ENCODE measurements at regions not wholly inside any gene's neighbourhood (a gene's known extent, or its start where the extent isn't known, plus 50 kb on each side); places are given as distances from the start of the nearest gene placed in this dataset.

DNA sequence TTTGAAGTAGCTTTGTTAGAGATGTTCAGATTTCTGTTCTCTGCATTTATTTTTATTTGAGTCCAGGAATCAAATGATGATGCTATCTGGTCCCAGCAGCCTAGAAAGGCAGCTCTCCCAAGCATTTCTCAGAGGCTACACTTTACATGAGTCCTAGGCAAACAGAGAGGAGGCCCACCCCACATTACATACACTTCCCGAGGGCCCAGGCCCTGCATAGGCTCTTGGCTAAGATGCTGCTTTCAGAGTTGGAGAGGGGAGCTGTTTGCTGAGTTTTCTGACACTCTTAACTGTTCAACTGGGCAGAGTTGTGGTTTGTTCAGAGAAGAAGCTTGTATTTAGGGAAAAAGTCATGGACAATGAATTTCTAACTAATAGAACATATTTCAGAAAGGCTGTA lies 117.9 kb upstream of the RGMA start:
- TF ChIP-seq, protein P1, sequence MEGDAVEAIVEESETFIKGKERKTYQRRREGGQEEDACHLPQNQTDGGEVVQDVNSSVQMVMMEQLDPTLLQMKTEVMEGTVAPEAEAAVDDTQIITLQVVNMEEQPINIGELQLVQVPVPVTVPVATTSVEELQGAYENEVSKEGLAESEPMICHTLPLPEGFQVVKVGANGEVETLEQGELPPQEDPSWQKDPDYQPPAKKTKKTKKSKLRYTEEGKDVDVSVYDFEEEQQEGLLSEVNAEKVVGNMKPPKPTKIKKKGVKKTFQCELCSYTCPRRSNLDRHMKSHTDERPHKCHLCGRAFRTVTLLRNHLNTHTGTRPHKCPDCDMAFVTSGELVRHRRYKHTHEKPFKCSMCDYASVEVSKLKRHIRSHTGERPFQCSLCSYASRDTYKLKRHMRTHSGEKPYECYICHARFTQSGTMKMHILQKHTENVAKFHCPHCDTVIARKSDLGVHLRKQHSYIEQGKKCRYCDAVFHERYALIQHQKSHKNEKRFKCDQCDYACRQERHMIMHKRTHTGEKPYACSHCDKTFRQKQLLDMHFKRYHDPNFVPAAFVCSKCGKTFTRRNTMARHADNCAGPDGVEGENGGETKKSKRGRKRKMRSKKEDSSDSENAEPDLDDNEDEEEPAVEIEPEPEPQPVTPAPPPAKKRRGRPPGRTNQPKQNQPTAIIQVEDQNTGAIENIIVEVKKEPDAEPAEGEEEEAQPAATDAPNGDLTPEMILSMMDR (IDR thresholded peaks at IDR 0.05), result no peak
- Mint-ChIP-seq H3K27me3 (ENCODE audit: insufficient read depth) (peaks cover 4% of the 10 kb centered on the region; the same call in 1 of the 2 replicates), H3K4me1 (ENCODE audit: low read depth) (no peaks in the 10 kb centered on the region), H3K27ac (no peak overlapping the region), H3K36me3 (ENCODE audit: low read depth) (peaks cover 9% of the 10 kb centered on the region; the same call in 1 of the 2 replicates), H3K4me3 (no peak overlapping the region), H3K9me3 (peaks cover 42% of the 10 kb centered on the region)
- no peak for DNase-seq

DNA sequence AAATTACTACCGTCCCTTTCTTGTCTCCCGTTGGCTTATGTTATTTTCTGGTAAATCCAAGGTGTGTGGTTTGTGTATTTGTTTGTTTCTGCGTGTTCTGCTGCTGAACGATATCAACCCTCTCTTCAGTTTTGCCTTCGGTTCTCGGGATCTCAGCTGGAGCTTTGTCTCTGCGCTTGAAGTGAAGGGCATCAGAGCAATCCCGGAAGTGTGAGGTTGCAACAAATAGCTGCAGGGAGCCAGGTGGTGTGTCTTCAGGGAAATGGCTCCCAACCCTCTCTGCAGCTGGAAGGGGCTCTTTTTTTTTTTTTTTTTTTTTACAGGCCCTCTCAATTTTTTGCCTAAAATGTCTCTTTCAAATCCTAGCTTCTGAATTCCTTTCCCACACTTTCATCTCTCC lies 116.4 kb upstream of the RGMA start:
- TF ChIP-seq, protein P1 (IDR thresholded peaks at IDR 0.05), result no peak
- Mint-ChIP-seq H3K27me3 (ENCODE audit: insufficient read depth) (peaks cover 4% of the 10 kb centered on the region; the same call in 1 of the 2 replicates), H3K27ac (no peak overlapping the region), H3K36me3 (ENCODE audit: low read depth) (peaks cover 5% of the 10 kb centered on the region; the same call in 1 of the 2 replicates), H3K4me1 (ENCODE audit: low read depth) (no peaks in the 10 kb centered on the region), H3K4me3 (no peak overlapping the region), H3K9me3 (peaks cover 38% of the 10 kb centered on the region)
- DNase-seq, result no peak

DNA sequence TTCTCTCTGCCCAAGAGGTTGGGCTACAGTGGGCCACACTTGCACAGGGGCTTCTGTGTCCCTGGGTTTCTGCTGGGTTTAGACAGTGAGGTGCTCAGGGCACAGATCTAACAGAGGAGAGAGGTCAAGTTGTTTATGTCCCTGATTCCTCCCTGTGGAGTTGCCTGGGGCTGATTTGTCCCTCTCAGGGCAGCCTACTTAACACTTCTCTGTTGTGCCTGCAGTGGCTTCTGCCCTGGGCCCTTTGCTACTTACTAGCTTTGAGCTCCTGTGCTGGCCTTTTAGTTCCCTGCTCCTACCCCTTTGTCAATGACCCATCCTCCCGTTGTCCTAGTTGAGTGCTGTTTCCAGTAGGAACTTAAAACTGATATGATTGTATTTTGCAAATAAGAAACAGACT lies 114.0 kb upstream of the RGMA start:
- DNase-seq, result no peak
- no peak overlapping the region for H3K4me3 Mint-ChIP-seq
- peaks cover 9% of the 10 kb centered on the region; the same call in 1 of the 2 replicates for H3K27me3 Mint-ChIP-seq (ENCODE audit: insufficient read depth)
- peaks cover 59% of the 10 kb centered on the region for H3K9me3 Mint-ChIP-seq
- H3K27ac Mint-ChIP-seq, result no peak overlapping the region
- TF ChIP-seq, protein P1 (IDR thresholded peaks at IDR 0.05), result no peak
- H3K36me3 Mint-ChIP-seq (ENCODE audit: low read depth), result peaks cover 5% of the 10 kb centered on the region; the same call in 1 of the 2 replicates
- no peaks in the 10 kb centered on the region for H3K4me1 Mint-ChIP-seq (ENCODE audit: low read depth)

DNA sequence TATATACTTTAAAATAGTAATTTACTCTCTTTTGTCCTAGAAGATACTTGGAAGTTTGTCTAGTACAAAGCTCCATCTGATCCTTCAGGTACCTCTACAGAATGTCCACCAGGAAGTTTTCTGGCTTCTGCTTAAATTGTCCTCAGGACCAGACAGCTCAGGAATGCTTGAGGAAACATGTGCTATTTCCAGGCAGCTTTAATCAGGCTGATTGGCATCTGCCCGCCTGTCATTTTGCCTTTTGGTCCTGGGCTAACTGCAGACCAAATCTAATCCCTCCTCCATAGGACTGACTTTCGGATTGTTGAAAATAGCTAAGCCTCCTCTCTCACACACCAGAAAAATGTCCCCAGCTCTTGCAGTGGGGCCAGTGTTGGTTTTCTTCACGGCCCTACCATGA lies 113.4 kb upstream of the RGMA start:
- Mint-ChIP-seq H3K36me3 (ENCODE audit: low read depth) (peaks cover 5% of the 10 kb centered on the region; the same call in 1 of the 2 replicates), H3K4me3 (no peak overlapping the region), H3K9me3 (peaks cover 59% of the 10 kb centered on the region), H3K4me1 (ENCODE audit: low read depth) (no peaks in the 10 kb centered on the region), H3K27ac (no peak overlapping the region), H3K27me3 (ENCODE audit: insufficient read depth) (peaks cover 9% of the 10 kb centered on the region; the same call in 1 of the 2 replicates)
- no peak for DNase-seq
- TF ChIP-seq, protein P1 (IDR thresholded peaks at IDR 0.05), result no peak

DNA sequence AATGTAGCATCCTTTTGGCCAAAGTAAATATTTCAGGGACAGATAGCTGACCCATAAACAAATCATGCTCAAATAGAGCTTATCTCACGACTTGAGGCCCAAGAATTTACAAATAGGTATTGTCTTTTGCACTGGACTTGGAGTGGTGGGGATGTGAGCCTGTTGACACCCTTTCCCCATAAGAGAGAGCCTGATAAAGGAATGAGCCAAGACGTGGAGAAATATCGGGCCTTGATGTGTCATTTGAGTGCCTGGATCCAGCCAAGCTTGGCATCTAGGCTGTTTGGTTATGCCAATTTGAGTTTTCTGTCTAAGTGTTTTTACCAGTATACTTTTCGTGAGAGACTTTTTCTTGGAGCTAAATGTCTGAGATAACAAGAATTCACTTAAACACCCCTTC lies 112.9 kb upstream of the RGMA start:
- Mint-ChIP-seq H3K27me3 (ENCODE audit: insufficient read depth) (peaks cover 9% of the 10 kb centered on the region; the same call in 1 of the 2 replicates), H3K4me3 (no peak overlapping the region), H3K36me3 (ENCODE audit: low read depth) (peaks cover 5% of the 10 kb centered on the region; the same call in 1 of the 2 replicates), H3K4me1 (ENCODE audit: low read depth) (no peaks in the 10 kb centered on the region), H3K9me3 (peaks cover 55% of the 10 kb centered on the region), H3K27ac (no peak overlapping the region)
- TF ChIP-seq, protein P1 (IDR thresholded peaks at IDR 0.05), result no peak
- no peak for DNase-seq

DNA sequence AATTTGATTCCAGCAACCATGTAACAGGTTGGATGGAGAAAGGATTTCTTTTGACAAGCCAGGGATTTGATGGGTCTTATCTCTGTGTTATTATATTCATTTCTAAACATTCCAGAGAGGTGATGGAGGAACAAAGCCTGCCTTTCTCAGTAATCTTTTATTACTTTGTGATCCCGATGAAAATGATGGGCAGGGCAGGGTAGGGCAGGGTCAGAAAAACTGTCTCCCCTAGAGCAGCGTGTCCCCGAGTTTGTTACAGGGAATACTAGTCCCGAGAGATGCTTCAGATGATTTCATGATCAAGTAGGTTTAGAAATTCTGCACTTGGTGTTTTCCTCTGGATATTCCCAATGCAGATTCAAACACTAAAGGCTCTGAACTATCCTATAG lies 111.8 kb upstream of the RGMA start:
- Mint-ChIP-seq H3K36me3 (ENCODE audit: low read depth) (peaks cover 4% of the 10 kb centered on the region; the same call in 1 of the 2 replicates), H3K27ac (no peak overlapping the region), H3K4me3 (no peak overlapping the region), H3K4me1 (ENCODE audit: low read depth) (no peaks in the 10 kb centered on the region), H3K9me3 (peaks cover 59% of the 10 kb centered on the region), H3K27me3 (ENCODE audit: insufficient read depth) (peaks cover 7% of the 10 kb centered on the region; the same call in 1 of the 2 replicates)
- DNase-seq, result no peak
- TF ChIP-seq, protein P1 (IDR thresholded peaks at IDR 0.05), result no peak
